OCI-LY1 (cell line): ENCODE measurements at regions not wholly inside any gene's neighbourhood (a gene's known extent, or its start where the extent isn't known, plus 50 kb on each side); places are given as distances from the start of the nearest gene placed in this dataset.

Experiments used
- EZH2 ChIP-seq: fragments of 200-600 bp; sonication (generic), shearing (Covaris generic); IDR thresholded peaks from 2 replicates; pipeline ENCODE4 v1.8.0; 2017; ENCODE audit warnings: borderline replicate concordance, mixed run types, mild to moderate bottlenecking, antibody characterized with exemption, low read length, moderate library complexity, mixed read lengths
- TF ChIP-seq, protein P1 (sequence below): fragments of 200-600 bp; sonication (generic), shearing (Covaris generic); IDR thresholded peaks from 2 replicates; pipeline ENCODE4 v1.5.1; 2017; ENCODE audit warnings: mild to moderate bottlenecking, antibody characterized with exemption, low read length, moderate library complexity, mixed read lengths

DNA sequence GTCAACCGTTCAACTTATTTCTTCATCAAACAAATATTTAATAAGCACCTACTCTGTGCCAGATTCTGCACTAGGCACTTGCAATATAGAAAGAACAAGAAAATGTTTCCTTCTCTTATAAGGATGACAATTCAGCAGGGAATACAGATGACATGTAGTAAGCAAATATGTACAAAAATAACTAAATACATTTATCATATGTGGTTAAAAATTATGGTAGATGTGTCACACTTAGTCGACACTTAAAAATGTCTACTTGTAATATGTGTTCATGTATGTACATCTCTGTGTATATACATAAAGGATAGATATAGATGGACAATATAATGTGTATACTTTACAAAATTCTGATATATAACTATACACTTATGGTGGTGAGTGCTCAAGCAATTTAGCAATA is 417.0 kb upstream of the MEF2C start:
- TF ChIP-seq, protein P1, sequence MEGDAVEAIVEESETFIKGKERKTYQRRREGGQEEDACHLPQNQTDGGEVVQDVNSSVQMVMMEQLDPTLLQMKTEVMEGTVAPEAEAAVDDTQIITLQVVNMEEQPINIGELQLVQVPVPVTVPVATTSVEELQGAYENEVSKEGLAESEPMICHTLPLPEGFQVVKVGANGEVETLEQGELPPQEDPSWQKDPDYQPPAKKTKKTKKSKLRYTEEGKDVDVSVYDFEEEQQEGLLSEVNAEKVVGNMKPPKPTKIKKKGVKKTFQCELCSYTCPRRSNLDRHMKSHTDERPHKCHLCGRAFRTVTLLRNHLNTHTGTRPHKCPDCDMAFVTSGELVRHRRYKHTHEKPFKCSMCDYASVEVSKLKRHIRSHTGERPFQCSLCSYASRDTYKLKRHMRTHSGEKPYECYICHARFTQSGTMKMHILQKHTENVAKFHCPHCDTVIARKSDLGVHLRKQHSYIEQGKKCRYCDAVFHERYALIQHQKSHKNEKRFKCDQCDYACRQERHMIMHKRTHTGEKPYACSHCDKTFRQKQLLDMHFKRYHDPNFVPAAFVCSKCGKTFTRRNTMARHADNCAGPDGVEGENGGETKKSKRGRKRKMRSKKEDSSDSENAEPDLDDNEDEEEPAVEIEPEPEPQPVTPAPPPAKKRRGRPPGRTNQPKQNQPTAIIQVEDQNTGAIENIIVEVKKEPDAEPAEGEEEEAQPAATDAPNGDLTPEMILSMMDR, result no peak
- no peak for TF ChIP-seq EZH2
